Testis (tissue), 2 donors: ENCODE measurements at regions not wholly inside any gene's neighbourhood (a gene's known extent, or its start where the extent isn't known, plus 50 kb on each side); places are given as distances from the start of the nearest gene placed in this dataset.

Experiments
- POLR2A ChIP-seq: fragments of 450-650 bp; IDR thresholded peaks from one replicate; pipeline ENCODE4 v1.6.1; 2017; ENCODE audit warnings: antibody characterized with exemption, mild to moderate bottlenecking, moderate library complexity
- TF ChIP-seq, protein P1 (sequence below), 3 experiments: fragments of 450-650 bp in 2 of 3; fragments of 200-600 bp in 1 of 3; sonication (generic) in 1 of 3; IDR thresholded peaks; one replicate each; pipeline ENCODE4 v1.5.1; 2016 to 2019; ENCODE audit warnings: antibody characterized with exemption in 3 of 3, mild to moderate bottlenecking in 2 of 3, moderate library complexity in 1 of 3

DNA sequence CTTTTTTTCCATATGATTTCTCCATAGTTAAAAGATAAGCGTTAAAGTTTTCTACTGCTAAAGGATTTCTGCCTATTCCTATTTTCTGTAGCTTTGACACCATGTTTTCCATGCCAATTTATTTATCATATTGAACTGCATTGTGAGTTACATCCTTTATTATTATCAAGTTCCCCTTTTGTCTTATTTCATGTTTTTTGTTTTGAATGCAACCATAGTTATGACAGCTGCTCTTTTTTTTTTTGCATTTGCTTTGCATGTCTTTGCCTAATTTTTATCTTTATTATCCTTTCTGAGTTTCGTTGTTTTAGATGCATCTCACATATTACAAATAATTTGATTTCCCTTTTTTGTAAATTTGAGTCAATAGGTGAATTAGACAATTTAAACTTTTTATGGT is 161.5 kb downstream of the DEPDC1B start:
- TF ChIP-seq POLR2A, result no peak
- TF ChIP-seq, protein P1, sequence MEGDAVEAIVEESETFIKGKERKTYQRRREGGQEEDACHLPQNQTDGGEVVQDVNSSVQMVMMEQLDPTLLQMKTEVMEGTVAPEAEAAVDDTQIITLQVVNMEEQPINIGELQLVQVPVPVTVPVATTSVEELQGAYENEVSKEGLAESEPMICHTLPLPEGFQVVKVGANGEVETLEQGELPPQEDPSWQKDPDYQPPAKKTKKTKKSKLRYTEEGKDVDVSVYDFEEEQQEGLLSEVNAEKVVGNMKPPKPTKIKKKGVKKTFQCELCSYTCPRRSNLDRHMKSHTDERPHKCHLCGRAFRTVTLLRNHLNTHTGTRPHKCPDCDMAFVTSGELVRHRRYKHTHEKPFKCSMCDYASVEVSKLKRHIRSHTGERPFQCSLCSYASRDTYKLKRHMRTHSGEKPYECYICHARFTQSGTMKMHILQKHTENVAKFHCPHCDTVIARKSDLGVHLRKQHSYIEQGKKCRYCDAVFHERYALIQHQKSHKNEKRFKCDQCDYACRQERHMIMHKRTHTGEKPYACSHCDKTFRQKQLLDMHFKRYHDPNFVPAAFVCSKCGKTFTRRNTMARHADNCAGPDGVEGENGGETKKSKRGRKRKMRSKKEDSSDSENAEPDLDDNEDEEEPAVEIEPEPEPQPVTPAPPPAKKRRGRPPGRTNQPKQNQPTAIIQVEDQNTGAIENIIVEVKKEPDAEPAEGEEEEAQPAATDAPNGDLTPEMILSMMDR (IDR thresholded peaks at IDR 0.05), result no peak
